ENCODE measurements at regions not wholly inside any gene's neighbourhood (a gene's known extent, or its start where the extent isn't known, plus 50 kb on each side); places are given as distances from the start of the nearest gene placed in this dataset.

DNA sequence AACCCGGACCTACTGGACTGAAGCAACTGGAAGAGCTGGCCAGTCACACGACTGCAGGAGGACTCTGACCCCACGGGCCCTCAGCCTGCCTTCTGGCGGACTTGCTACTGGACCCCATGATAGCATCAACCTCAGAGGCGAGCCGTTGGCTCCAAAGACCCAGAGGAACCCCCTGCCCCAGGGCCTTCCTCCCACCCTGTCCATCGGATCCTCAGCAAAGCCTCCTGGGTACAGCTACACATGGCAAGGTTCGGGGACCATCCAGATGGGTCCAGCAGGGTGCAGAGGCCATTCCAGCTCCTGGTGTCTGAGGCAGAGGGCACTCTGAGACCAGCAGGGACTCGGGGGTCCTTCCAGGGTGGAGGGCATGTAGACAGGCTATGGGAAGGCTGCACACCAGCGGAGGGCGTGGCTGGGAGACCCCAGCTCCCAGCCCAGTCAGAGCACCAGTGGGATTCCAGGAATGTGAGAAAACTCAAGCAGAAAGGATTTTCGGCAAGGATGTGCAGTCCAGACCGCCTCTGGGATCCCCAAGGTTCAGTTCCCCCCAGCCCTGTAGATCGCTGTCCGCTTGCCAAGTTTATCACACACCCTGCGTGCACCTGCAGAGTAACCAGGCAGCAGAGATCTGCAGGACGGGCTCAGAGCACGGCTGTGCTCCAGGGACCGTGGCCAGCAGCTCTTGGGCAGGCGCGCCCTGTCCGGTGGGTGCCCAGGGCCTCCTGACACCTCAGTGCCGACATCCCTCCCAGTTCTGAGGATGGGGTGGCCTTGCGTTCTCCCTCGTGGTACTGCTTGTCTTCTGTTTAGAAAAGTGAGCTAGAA is 89.8 kb upstream of the PPP2R2D start:
- Histone ChIP-seq H3K4me3 (no peak overlapping the region), H3K27ac (no peak overlapping the region), H3K36me3 (replicated peaks in 1 of 2; ENCODE audit: insufficient read depth in 1 of 2, low read depth in 2 of 2) (no peaks in the 10 kb centered on the region), H3K9me3 (no peaks in the 10 kb centered on the region), H3K27me3 (no peaks in the 10 kb centered on the region), H3K4me1 (no peaks in the 10 kb centered on the region)
- intact Hi-C loops (cut with DNase I) = no loop called here
- DNase-seq = no peak
- 69 to 76% methylated on average over 12 to 25 of the region's 25 CpGs for WGBS, 2 donors
- TF ChIP-seq, protein P1, sequence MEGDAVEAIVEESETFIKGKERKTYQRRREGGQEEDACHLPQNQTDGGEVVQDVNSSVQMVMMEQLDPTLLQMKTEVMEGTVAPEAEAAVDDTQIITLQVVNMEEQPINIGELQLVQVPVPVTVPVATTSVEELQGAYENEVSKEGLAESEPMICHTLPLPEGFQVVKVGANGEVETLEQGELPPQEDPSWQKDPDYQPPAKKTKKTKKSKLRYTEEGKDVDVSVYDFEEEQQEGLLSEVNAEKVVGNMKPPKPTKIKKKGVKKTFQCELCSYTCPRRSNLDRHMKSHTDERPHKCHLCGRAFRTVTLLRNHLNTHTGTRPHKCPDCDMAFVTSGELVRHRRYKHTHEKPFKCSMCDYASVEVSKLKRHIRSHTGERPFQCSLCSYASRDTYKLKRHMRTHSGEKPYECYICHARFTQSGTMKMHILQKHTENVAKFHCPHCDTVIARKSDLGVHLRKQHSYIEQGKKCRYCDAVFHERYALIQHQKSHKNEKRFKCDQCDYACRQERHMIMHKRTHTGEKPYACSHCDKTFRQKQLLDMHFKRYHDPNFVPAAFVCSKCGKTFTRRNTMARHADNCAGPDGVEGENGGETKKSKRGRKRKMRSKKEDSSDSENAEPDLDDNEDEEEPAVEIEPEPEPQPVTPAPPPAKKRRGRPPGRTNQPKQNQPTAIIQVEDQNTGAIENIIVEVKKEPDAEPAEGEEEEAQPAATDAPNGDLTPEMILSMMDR (IDR thresholded peaks at IDR 0.05) = no peak
- TF ChIP-seq POLR2A (IDR thresholded peaks at IDR 0.05) = no peak
- ATAC-seq = no peak

DNA sequence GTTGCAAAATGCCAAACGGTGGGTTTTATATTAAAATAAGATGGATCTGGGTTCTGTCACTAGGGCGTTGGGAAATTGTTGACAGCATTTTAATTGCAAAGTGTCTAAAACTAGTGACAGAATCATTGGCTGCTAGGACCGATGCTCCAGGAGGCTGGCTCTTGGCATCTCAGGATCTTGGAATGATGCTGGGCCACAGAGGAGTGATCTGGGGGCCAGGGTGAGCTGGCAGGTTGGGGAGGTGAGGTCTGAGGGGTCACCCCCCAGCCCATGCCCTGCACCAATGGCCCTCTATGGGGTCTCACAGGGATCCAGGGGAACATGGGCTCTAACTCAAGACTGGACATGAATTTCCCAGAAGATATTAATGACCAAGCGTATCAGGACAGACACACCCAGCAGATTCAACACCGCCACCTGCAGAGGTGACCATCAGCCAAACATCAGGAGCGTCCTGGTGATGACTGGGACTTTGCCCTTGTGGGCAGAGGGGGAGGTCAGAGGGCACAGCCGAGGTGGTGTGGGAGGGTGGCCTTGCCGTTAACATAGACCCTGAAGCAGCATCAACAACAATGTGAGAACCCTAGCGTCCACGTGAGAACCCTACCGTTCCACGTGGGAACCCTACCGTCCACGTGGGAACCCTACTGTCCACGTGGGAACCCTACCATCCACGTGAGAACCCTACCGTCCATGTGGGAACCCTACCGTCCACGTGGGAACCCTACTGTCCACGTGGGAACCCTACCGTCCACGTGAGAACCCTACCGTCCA is 89.0 kb upstream of the PPP2R2D start:
- Histone ChIP-seq H3K4me1 (no peaks in the 10 kb centered on the region), H3K27ac (no peak overlapping the region), H3K27me3 (no peaks in the 10 kb centered on the region), H3K36me3 (replicated peaks in 1 of 2; ENCODE audit: insufficient read depth in 1 of 2, low read depth in 2 of 2) (no peaks in the 10 kb centered on the region), H3K4me3 (no peak overlapping the region), H3K9me3 (no peaks in the 10 kb centered on the region)
- WGBS, 2 donors = 67 to 78% methylated on average over 19 to 23 of the region's 23 CpGs
- no peak for DNase-seq
- no peak for ATAC-seq
- TF ChIP-seq, protein P1 (IDR thresholded peaks at IDR 0.05) = no peak
- TF ChIP-seq POLR2A (IDR thresholded peaks at IDR 0.05) = no peak
- intact Hi-C loops (cut with DNase I) = no loop called here

- WGBS, 2 donors = 75 to 76% methylated on average over 24 of the region's 24 CpGs
- Histone ChIP-seq H3K4me3 (no peak overlapping the region), H3K27ac (no peak overlapping the region), H3K36me3 (replicated peaks in 1 of 2; ENCODE audit: insufficient read depth in 1 of 2, low read depth in 2 of 2) (no peaks in the 10 kb centered on the region), H3K9me3 (no peaks in the 10 kb centered on the region), H3K27me3 (no peaks in the 10 kb centered on the region), H3K4me1 (no peaks in the 10 kb centered on the region)
- DNase-seq (no peak), ATAC-seq (no peak)
- no peak for TF ChIP-seq POLR2A (IDR thresholded peaks at IDR 0.05)
- TF ChIP-seq, protein P1 (IDR thresholded peaks at IDR 0.05) = no peak
- intact Hi-C loops (cut with DNase I) = no loop called here
Measured at GRCh38 chr10:131812736-131813604, 87.8 kb upstream of the PPP2R2D start.

DNA sequence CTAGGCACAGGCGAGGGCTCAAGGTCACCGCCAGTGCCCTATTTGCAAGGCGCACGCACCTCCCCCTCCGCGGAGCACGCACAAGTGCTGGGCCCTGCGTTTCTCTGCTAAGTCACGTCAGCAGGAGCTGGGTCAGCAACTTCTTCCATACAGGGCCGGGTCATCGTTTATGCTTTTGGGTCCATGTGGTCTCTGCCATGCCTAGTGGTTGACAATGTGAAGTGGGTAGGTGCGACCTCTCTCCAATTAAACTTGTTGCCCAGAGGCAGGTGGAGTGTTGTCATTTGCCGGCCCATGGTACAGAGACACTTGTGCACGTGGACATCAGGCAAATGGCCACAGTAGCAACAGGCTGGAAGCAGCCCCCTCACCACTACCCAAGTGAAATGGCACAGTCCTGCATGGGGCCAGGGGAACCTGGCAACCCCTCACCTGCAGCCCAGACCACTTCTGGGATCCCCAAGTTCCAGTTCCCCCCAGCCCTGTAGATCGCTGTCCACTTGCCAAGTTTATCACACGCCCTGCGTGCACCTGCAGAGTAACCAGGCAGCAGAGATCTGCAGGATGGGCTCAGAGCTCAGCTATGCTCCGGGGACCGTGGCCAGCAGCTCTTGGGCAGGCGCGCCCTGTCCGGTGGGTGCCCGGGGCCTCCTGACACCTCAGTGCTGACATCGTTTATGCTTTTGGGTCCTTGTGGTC is 86.1 kb upstream of the PPP2R2D start:
- intact Hi-C loops (cut with DNase I) = no loop called here
- WGBS, 2 donors = 51 to 52% methylated on average over 9 to 24 of the region's 24 CpGs
- DNase-seq (peak in 1 of 4 donors; percentile 9), ATAC-seq (no peak)
- no peaks in the 10 kb centered on the region for H3K27me3 ChIP-seq
- H3K9me3 ChIP-seq = no peaks in the 10 kb centered on the region
- no peak overlapping the region for H3K27ac ChIP-seq
- H3K36me3 ChIP-seq (replicated peaks in 1 of 2; ENCODE audit: insufficient read depth in 1 of 2, low read depth in 2 of 2) = no peaks in the 10 kb centered on the region
- no peaks in the 10 kb centered on the region for H3K4me1 ChIP-seq
- H3K4me3 ChIP-seq = no peak overlapping the region
- no peak for TF ChIP-seq POLR2A (IDR thresholded peaks at IDR 0.05)
- TF ChIP-seq, protein P1 (IDR thresholded peaks at IDR 0.05) = no peak

All from body of pancreas (tissue), 4 donors.